Neural crest cell (in vitro differentiated cells): ENCODE measurements at regions not wholly inside any gene's neighbourhood (a gene's known extent, or its start where the extent isn't known, plus 50 kb on each side); places are given as distances from the start of the nearest gene placed in this dataset.

ENCODE experiments used
- DNase-seq: peaks from one replicate; pipeline ENCODE4 v3.0.0; 2021; ENCODE audit warnings: low read depth, mixed read lengths, low spot score
- H3K27ac Mint-ChIP-seq: one replicate; pipeline ENCODE4 v1.8.0; 2021; ENCODE audit warnings: mild to moderate bottlenecking, mixed read lengths; ENCODE audit not compliant: unreplicated experiment
- H3K27me3 Mint-ChIP-seq: 2 replicates; pipeline ENCODE4 v1.8.0; 2021; ENCODE audit warnings: low read depth, mild to moderate bottlenecking, mixed read lengths
- H3K36me3 Mint-ChIP-seq: 2 replicates; pipeline ENCODE4 v1.8.0; 2021; ENCODE audit warnings: low read depth, mild to moderate bottlenecking, mixed read lengths
- H3K4me1 Mint-ChIP-seq: 2 replicates; pipeline ENCODE4 v1.8.0; 2021; ENCODE audit warnings: mixed read lengths
- H3K4me3 Mint-ChIP-seq: one replicate; pipeline ENCODE4 v1.8.0; 2021; ENCODE audit warnings: mild to moderate bottlenecking, mixed read lengths
- H3K9me3 Mint-ChIP-seq: 2 replicates; pipeline ENCODE4 v1.8.0; 2021; ENCODE audit warnings: mixed read lengths
- CTCF ChIP-seq: fragments of 200-600 bp; sonication (generic); conservative IDR thresholded peaks from 2 replicates; pipeline ENCODE4 v1.5.0; 2021; ENCODE audit warnings: antibody characterized with exemption, mild to moderate bottlenecking

DNA sequence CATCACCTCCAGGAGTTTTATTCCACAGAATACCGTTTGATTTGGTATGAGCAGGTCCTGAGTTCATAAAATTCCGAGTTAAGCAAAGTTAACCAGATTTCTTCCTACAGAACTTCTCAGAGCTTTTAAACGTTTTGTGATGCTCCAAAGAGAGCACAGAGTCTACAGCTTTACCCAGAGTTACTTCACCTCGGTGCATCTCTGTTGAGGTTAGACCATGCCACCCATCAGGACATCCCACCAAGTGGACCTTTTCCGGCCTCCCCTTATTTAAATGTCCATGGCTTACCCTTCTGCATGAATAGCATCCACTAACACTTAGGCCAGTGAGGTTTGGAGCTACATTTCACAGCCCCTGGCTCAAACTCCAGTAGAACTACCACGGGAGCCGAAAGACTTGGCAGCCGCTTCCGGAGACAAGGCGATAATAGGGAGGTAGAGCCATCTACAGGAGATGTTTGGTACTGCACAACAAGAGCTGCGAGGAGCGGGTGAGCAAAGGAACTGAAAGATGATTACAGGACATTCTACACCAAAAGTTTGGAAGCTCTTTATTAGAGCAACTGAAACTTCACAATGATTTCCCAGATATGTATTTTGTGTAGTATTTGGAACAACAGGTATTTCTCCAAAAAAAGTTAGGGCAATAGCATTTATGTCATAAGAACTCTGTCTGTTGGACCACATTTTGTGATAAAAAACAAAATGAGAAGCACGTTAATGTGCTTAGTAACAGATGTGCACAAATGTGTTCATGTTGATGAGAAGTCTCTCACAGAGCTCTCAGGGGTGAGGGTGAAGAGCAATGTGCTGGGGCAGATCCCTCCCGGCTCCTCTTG is 174.7 kb downstream of the HERPUD2 start:
- Mint-ChIP-seq H3K4me3 (no peak overlapping the region), H3K27ac (no peak overlapping the region), H3K36me3 (no peaks in the 10 kb centered on the region), H3K27me3 (peaks cover 56% of the 10 kb centered on the region), H3K4me1 (no peaks in the 10 kb centered on the region), H3K9me3 (no peaks in the 10 kb centered on the region)
- DNase-seq, result peak; percentile 80
- TF ChIP-seq CTCF, result peak; percentile 90

DNA sequence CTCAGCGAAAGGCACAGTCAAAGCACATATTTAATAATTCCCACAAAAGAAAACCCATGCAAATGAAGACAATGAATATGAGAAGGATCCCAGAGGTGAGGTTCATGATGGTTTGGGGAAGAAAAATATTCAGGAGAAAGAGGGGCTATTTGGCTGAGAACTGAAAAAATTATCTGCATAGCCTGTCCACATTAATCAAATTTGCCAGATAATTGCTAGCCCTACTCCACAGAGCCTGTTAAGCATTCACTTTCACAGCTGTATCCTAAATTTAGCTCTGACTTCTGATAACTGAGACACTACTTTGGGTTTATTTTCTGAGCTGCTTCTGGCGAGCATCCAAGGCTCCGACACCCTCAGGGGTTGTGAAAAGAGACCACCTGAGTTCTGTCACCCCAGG is 176.2 kb downstream of the HERPUD2 start:
- no peak for DNase-seq
- Mint-ChIP-seq H3K4me1 (no peaks in the 10 kb centered on the region), H3K9me3 (no peaks in the 10 kb centered on the region), H3K27me3 (peaks cover 52% of the 10 kb centered on the region), H3K27ac (no peak overlapping the region), H3K4me3 (no peak overlapping the region), H3K36me3 (no peaks in the 10 kb centered on the region)
- TF ChIP-seq CTCF, result no peak

DNA sequence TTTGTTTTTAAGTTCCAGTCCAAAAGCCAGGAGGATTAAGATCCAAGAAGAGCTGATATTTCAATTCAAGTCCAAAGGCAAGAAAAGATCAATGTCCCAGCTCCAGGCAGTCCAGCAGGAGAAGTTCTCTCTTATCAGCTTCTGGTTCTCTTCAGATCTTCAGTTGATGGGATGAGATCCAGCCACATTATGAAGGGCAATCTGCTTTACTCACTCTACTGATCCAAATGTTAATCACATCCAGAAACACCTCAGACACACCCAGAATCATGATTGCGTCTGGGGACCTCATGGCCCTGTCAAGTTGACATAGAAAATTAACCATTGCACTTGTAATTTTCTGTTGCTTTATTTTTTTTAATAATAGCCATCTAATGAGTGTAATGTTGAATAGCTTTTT is 178.4 kb downstream of the HERPUD2 start:
- Mint-ChIP-seq H3K4me1 (no peaks in the 10 kb centered on the region), H3K27me3 (peaks cover 35% of the 10 kb centered on the region), H3K36me3 (no peaks in the 10 kb centered on the region), H3K9me3 (no peaks in the 10 kb centered on the region), H3K27ac (no peak overlapping the region), H3K4me3 (no peak overlapping the region)
- DNase-seq, result no peak
- no peak for TF ChIP-seq CTCF

DNA sequence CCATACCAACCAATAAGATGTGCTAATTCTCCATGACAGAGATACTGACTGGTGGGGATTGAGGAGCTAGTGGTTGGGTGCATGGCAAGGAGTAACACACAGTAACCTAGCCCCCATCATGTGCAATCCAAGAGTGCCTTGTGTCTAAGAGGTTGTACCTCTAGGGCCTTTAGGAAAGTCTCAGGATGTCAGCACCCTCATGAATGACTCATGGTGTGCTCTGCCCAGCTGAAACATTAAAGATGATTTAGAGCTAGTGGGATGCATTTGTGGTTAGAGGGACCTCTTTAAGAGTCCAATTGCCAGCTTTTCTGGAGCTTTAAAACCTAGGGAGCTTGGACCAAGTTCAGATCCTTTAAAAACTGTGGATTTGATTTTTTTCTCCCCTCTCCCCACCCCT is 181.1 kb downstream of the HERPUD2 start:
- DNase-seq, result no peak
- TF ChIP-seq CTCF, result no peak
- Mint-ChIP-seq H3K9me3 (no peaks in the 10 kb centered on the region), H3K27me3 (peaks cover 25% of the 10 kb centered on the region), H3K4me1 (no peaks in the 10 kb centered on the region), H3K4me3 (no peak overlapping the region), H3K36me3 (no peaks in the 10 kb centered on the region), H3K27ac (no peak overlapping the region)

DNA sequence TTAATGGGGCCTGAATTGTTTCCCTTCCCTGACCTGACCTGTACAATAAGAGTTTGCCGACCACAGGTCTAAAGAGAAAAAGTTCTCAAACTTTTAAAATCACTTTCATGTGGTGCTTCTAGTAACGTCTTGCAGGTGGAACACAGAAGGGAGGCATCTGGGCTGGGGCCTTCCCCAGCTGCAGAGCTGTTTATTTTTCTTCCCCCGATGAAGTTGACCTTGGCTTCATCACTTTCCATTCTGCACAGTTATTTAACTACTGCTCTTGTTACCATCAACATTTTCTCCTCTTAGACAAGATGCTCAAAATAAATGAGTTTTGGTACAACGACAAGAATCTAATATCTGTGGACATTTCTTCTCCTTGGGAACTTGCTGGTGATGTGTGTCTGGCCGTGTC is 181.7 kb downstream of the HERPUD2 start:
- Mint-ChIP-seq H3K27ac (no peak overlapping the region), H3K4me3 (no peak overlapping the region), H3K4me1 (no peaks in the 10 kb centered on the region), H3K27me3 (peaks cover 19% of the 10 kb centered on the region), H3K36me3 (no peaks in the 10 kb centered on the region), H3K9me3 (no peaks in the 10 kb centered on the region)
- TF ChIP-seq CTCF, result no peak
- DNase-seq, result no peak
